ENCODE measurements at regions not wholly inside any gene's neighbourhood (a gene's known extent, or its start where the extent isn't known, plus 50 kb on each side); places are given as distances from the start of the nearest gene placed in this dataset.
"Not testable (repeated sequence)": the region's sequence is repeated elsewhere in the genome, so short reads cannot be mapped to it uniquely, and the experiment has no call there.

DNA sequence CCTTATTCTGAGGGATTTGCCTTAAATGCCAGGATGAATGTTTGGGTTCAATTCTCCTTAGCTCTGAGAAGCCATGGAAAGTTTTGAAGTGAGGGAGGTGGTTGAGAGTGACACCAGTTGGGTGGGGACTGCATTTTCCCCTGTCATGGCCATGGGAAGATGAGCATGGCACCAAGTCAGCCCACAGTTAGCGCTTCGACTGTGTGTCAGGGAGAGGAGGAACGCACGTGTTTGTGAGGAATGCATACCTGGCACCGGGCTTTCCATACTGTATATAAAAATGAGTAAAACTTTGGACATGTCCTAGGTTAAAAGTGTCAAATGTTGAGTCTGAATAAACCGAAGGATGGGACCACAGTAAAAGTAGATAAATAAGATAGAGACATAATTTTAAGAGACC lies 187.5 kb upstream of the KL start:
- H3K27ac Mint-ChIP-seq: no peak overlapping the region
- ATAC-seq (replicated peaks): no peak
- H3K4me1 Mint-ChIP-seq: no peaks in the 10 kb centered on the region
- H3K4me3 Mint-ChIP-seq: no peak overlapping the region
- H3K36me3 Mint-ChIP-seq (ENCODE audit: low read depth): no peaks in the 10 kb centered on the region
- H3K27me3 Mint-ChIP-seq: peaks cover 5% of the 10 kb centered on the region
- H3K9me3 Mint-ChIP-seq: peaks cover 1% of the 10 kb centered on the region

- Mint-ChIP-seq H3K36me3 (ENCODE audit: low read depth) (no peaks in the 10 kb centered on the region), H3K27me3 (peaks cover 5% of the 10 kb centered on the region), H3K4me1 (no peaks in the 10 kb centered on the region), H3K9me3 (peaks cover 5% of the 10 kb centered on the region), H3K4me3 (no peak overlapping the region), H3K27ac (no peak overlapping the region)
- no peak for ATAC-seq (replicated peaks)
Observed at GRCh38 chr13:32829269-32829668, 187.0 kb upstream of the KL start.

- peaks cover 5% of the 10 kb centered on the region for H3K27me3 Mint-ChIP-seq
- H3K9me3 Mint-ChIP-seq: peaks cover 5% of the 10 kb centered on the region
- H3K27ac Mint-ChIP-seq: no peak overlapping the region
- H3K4me1 Mint-ChIP-seq: no peaks in the 10 kb centered on the region
- H3K36me3 Mint-ChIP-seq (ENCODE audit: low read depth): no peaks in the 10 kb centered on the region
- ATAC-seq (replicated peaks): peak; percentile 56
- H3K4me3 Mint-ChIP-seq: no peak overlapping the region
Observed at GRCh38 chr13:32829676-32830335, 186.4 kb upstream of the KL start.

- no peak overlapping the region for H3K27ac Mint-ChIP-seq
Observed at GRCh38 chr13:32830336-32831031, 185.7 kb upstream of the KL start.

DNA sequence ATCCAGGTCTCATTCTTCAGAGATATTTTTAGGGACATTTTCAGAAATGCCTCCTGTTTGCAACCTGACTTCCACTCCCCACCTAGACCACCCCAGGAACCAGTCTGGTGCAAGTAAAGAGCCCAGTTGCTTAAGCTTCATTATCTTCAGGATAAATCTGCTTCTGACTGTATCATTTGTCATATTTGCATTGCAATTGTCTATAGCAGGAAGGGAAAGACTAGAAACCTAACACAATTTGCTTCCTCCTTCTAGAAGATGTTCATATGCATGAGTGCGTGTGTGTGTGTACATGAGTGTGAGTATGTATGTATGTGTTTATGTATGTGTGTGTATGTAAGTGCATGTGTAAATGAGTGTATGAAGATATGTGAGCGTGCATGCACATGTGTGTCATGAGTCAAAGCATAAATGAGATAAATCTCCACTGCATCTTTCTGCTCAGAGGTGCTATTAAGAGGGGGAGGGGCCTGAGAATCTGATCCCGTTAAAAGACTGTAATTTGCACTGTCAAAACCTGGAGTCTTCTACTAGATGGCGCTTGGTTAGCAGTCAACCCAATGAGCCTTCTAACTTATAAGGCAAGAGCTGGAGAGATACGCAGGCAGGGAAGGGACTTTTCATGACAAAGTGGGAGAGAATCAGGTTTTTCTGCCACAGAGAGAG lies 178.8 kb upstream of the KL start:
- Mint-ChIP-seq H3K27ac (no peak overlapping the region), H3K4me3 (no peak overlapping the region), H3K36me3 (ENCODE audit: low read depth) (no peaks in the 10 kb centered on the region), H3K9me3 (peaks cover 11% of the 10 kb centered on the region), H3K4me1 (no peaks in the 10 kb centered on the region), H3K27me3 (peaks cover 4% of the 10 kb centered on the region)
- no peak for ATAC-seq (replicated peaks)

More at GRCh38 chr13:32830336-32831031, 185.7 kb upstream of the KL start:
- H3K4me1 Mint-ChIP-seq: no peaks in the 10 kb centered on the region
- H3K36me3 Mint-ChIP-seq (ENCODE audit: low read depth): no peaks in the 10 kb centered on the region
- H3K9me3 Mint-ChIP-seq: peaks cover 5% of the 10 kb centered on the region
- H3K4me3 Mint-ChIP-seq: no peak overlapping the region
- no peak for ATAC-seq (replicated peaks)
- H3K27me3 Mint-ChIP-seq: peaks cover 5% of the 10 kb centered on the region

GRCh38 chr13:32837973-32838927 lies 178.0 kb upstream of the KL start:
- Mint-ChIP-seq H3K27me3 (peaks cover 4% of the 10 kb centered on the region), H3K27ac (no peak overlapping the region), H3K4me1 (no peaks in the 10 kb centered on the region), H3K9me3 (peaks cover 11% of the 10 kb centered on the region), H3K4me3 (no peak overlapping the region), H3K36me3 (ENCODE audit: low read depth) (no peaks in the 10 kb centered on the region)
- ATAC-seq (replicated peaks): no peak

GRCh38 chr13:32838945-32839344 lies 177.3 kb upstream of the KL start:
- Mint-ChIP-seq H3K36me3 (ENCODE audit: low read depth) (no peaks in the 10 kb centered on the region), H3K4me3 (no peak overlapping the region), H3K27ac (no peak overlapping the region), H3K4me1 (no peaks in the 10 kb centered on the region), H3K9me3 (peaks cover 8% of the 10 kb centered on the region), H3K27me3 (peaks cover 4% of the 10 kb centered on the region)
- ATAC-seq (replicated peaks): no peak

GRCh38 chr13:32840113-32840512 lies 176.1 kb upstream of the KL start:
- Mint-ChIP-seq H3K9me3 (peaks cover 9% of the 10 kb centered on the region), H3K4me1 (no peaks in the 10 kb centered on the region), H3K27ac (no peak overlapping the region), H3K4me3 (no peak overlapping the region), H3K36me3 (ENCODE audit: low read depth) (no peaks in the 10 kb centered on the region), H3K27me3 (peaks cover 4% of the 10 kb centered on the region)
- ATAC-seq (replicated peaks): no peak

DNA sequence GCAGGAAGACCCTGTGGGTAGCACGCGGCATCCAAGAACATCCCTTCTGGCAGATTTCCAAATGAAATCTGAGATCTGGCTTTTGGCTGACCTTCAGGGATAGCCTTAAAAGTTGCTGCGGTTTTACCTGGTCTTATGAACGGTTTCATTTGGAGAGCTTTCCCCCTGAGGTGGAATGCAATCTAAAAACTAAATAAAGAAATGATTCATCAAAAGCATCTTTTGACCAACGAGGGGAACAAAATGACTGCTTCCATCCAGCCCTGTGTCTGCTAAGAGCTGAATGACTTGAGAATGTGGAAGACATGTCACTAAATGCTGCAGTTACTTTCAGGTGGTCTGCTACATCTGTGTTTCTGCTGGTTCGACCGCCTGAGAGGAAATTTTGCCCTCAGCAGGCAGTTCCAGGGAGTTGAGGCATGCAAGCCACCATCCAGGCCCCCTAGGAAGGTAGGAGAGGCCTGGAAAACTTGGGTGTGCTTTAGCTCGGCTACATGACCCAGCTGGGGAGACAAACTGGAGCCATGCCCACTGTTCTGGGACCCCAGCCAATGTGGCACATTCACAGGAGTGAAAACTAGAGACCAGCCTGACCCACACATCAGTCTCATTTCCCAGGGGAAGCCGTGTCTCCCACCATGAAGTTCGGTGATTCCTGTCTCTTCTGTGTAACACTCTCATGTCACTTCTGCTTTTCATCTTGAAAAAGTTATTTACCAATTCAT lies 175.1 kb upstream of the KL start:
- H3K9me3 Mint-ChIP-seq: peaks cover 3% of the 10 kb centered on the region
- H3K4me1 Mint-ChIP-seq: no peaks in the 10 kb centered on the region
- ATAC-seq (replicated peaks): peak; percentile 85
- H3K4me3 Mint-ChIP-seq: no peak overlapping the region
- H3K27ac Mint-ChIP-seq: no peak overlapping the region
- H3K36me3 Mint-ChIP-seq (ENCODE audit: low read depth): no peaks in the 10 kb centered on the region
- H3K27me3 Mint-ChIP-seq: peaks cover 4% of the 10 kb centered on the region

DNA sequence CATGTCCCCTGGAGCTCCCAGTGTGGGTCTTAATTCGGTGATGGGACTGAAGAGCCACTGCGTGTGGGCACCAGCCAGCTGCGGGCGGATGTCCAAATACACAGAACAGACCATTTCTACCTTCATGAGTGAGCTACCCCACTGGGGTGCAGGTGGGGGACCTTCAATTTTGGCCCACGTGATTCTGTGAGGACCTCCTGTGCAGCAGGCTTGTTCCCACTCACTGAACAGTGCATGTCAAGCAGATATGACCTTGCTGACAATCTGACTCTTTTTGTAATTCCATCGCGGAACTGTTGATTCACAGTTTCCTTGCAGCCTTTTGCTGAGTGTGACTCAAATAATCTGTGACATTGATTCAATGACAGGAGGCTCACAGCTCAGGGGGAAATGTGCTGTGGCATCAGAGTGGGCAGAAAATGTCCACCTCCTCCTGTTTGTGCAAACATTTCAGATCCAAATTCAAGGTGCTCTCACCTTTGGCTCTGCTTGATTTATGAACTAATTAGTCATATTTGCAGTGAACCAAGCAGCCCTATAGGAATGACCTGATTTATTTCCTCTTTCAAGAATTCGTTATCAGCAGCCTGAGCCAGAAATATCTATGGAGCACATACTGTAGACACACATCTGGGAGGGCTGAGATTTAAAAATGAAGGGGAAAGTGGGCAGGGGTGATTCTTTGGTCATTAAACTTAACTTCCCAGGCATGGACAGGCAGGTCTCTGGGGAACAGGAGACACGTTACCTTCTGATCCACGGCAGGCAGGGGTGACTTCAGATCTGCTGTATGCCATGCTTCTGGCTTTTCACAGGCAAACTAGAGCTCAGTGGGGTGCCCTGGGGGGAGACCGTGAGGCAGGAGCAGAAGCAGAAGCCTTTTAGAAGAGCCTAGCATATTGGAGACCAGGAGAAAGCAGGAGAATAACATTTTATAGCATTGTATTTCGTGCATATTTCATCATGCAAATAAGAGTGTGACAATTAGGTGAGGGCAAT lies 170.0 kb upstream of the KL start:
- Mint-ChIP-seq H3K27ac (no peak overlapping the region), H3K9me3 (peaks cover 3% of the 10 kb centered on the region), H3K4me1 (no peaks in the 10 kb centered on the region), H3K36me3 (ENCODE audit: low read depth) (no peaks in the 10 kb centered on the region), H3K4me3 (no peak overlapping the region), H3K27me3 (peaks cover 15% of the 10 kb centered on the region)
- ATAC-seq (replicated peaks): peak; percentile 60

- H3K27ac Mint-ChIP-seq; H3K4me1 Mint-ChIP-seq; H3K9me3 Mint-ChIP-seq; H3K36me3 Mint-ChIP-seq (ENCODE audit: low read depth); ATAC-seq (replicated peaks); H3K4me3 Mint-ChIP-seq: not testable (repeated sequence)
- H3K27me3 Mint-ChIP-seq: peaks cover 18% of the 10 kb centered on the region
Observed at GRCh38 chr13:32847976-32848375, 168.2 kb upstream of the KL start.

- Mint-ChIP-seq H3K27ac (peak overlapping the region; percentile 8), H3K36me3 (ENCODE audit: low read depth) (no peaks in the 10 kb centered on the region), H3K4me3 (no peak overlapping the region), H3K9me3 (peaks cover 3% of the 10 kb centered on the region), H3K4me1 (no peaks in the 10 kb centered on the region), H3K27me3 (peaks cover 20% of the 10 kb centered on the region)
- no peak for ATAC-seq (replicated peaks)
Observed at GRCh38 chr13:32849369-32849768, 166.9 kb upstream of the KL start.

Data from activated T-helper 17 cell treated with anti-CD3 and anti-CD28 coated beads, Interleukin-2, amount 50 U/mL, for 72 hours (primary cell).